NCI-H69 (cell line): ENCODE measurements at regions not wholly inside any gene's neighbourhood (a gene's known extent, or its start where the extent isn't known, plus 50 kb on each side); places are given as distances from the start of the nearest gene placed in this dataset.

Experiments
- DNase-seq: peaks from one replicate; lab custom pipeline; 2025; lab: John Stamatoyannopoulos, UW

DNA sequence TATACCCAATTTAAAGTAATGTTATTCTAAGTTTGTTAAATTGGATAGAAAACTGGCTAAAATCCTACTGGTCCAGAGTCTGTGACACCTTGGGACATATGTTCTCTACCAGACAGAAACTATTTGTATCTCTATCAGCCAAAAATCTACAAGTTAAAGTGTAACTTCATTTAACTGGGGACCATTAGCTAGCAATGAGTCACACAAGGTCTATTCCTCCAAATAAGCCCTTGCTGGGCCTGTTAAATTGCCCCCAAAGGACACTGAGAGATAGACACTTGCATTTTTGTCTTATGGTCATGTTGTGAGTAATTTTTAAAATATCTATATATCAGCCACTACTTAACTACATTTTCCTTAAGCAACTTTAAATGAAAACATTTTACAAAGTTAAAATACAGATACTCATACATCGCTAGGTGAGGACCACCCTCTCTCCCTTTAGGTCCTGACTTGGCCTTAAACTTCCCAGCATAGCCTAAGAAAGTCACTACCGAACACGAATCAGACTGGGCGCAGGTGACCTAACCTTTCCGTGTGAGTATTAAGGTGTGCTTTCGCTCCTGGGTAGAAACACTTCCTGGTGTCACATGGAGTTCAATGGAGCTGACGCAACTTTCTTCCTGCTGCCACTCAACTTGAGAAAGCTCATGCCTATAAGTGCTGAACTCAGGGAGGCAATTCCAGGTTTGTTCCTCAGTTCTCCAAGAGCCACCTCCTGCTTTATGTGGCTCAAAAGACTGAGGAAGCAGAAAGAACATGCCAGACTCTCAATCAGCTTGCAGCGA, 249.1 kb downstream of the DIRAS2 start:
- no peak for DNase-seq

DNA sequence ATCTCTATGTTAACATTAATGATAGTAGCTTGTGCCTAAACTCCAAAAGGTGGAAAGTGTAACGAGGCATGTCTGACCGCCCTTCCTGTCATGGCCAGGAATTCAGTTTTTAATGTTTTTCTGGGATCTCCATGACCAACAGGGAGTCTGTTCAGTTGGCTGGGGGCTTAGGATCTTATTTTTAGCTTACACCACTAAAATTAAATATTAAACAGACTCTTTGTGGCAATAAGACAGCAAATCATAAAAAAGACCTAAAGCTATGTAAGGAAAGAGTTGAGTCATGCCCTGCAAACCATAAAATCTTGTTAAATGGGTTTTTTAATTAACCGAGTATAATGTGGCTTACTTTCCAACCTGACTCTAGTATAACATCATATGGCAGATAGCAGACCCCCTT, 247.8 kb downstream of the DIRAS2 start:
- no peak for DNase-seq

DNA sequence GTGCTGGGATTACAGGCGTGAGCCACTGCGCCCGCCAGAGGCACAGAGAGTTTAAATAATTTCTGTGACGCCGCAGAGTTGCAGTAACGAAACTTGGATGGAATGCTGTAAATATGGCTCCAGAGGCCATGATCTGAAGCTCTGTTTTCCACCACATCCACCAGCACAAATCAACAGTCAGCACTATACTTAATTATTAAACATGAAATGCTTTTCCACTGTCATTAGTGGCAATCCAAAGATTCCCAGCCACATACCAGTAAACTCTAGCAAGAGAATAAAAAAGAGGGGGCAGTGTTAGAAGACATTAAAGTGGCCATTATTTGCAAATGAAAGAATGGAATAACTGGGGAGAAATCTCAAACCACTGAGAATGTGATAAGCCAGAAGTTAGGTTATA, 242.5 kb downstream of the DIRAS2 start:
- DNase-seq: no peak

DNA sequence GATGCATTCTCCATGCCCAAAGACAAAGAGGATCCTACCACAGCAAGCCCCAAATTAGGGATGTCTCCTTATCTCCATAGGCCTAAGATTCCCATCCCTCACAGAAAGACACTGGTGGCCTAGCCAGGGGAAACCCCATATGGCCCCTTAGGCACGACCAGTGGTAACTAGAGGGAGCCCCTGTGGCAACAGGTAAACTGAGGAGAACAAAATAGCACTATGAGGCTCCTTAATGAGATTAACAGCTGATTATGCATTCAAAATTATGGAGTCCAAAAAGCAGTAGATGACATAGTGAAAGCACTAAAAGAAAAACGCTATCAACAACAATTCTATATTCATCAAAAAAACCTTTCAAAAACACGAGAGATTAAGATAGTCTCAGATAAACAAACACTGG, 234.0 kb downstream of the DIRAS2 start:
- no peak for DNase-seq

DNA sequence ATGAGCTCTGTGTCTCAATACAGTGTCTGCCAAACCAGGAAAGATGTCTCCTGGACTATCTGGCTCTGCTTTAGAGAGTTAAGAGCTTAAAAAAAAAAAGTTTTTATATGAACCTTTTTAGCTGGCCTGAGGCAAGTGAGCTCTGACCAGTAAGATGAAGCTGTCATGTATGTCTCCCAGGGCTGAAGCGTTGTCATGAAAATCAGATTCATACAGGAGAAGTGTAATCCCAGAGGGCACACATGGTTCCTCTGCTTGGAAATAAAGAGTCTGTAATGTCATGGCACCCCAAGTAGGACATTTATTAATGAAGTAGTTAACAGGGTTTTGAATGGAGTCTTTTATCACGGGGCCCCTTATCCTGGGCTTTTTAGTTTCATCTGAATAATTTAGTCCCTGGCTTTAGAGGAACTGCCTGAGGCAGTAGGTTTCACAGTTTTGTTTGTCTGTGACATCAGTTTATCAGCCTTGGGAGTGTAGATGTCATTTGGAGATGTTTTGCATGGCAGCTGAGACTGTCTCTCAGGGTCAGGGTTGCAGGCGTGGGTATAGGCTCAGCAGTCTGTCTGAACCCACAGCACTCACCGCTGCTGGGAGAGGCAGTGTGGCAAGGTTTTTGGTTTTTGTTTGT, 223.3 kb downstream of the DIRAS2 start:
- no peak for DNase-seq

DNA sequence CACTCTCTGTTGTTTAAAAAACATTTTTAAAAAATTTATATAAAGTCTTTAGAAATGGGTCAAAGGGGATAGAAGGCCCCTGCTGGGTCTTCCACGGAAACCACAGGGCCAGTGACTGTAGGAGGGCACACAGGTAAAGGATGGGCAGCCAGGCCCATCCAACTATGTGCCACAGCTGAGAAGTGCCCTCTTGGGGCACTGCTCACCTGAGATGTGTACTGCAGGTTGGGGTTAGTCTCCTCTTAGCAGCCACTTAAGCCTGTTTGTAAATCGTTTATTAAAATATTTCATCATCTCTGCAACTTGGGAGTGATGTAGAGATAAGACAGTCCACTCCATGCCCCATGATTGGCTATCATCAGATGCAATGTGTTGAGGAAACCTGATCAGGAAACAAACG, 222.4 kb downstream of the DIRAS2 start:
- no peak for DNase-seq

DNA sequence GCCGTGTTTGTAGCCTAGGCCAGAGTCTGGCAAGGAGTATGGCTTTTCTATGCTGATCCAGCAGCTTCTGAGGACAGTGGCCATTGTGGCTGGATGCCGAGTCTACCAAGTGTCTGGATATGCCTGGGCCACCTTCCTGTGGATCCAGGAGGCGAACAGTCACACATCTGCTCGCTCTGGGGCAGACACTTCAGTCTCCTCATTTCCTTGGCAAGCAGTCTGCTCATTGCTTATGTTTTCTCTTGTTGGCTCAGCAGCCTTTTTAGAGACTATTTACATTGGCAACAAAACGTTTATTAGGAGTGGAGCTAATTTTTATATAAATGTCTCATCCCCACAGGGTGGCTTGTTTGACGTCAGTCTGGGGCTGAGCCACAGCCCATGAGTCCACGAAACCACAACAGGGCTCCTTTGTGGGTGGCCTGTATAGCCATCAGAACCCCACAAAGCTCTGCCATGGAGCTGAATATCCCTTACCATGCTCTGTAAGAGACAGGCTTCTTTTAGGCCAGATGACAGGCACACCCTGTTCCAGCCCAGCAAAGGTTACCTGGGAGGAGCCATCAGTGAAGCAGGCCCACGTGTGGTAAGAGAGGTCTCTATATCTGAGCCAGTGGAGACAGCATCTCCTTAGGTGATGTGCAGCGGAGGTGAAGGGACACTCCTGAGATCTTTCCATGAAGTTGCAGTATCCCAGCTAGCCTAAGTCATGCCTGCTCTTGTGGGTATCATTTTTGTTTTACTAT, 221.7 kb downstream of the DIRAS2 start:
- DNase-seq: peak; percentile 87

DNA sequence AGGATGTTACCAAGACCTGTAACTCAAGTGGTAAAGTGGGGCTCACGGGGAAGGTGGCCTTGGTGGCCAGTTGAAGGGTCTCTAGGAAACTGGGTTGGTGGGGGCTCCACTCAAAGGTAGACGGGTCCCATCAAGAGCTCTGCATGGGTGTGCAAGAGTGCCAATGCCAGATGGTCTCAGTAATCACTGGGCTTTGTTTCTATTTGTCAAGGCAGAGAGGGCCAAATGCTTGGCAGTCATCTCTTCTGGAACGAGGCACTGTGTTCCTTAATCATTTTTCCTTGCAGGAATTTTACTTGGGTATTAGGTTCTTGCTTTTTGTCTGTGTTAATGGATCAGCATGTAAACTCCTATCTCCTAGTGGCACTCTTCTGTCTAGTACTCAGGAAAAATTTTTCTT, 220.8 kb downstream of the DIRAS2 start:
- peak; percentile 50 for DNase-seq

DNA sequence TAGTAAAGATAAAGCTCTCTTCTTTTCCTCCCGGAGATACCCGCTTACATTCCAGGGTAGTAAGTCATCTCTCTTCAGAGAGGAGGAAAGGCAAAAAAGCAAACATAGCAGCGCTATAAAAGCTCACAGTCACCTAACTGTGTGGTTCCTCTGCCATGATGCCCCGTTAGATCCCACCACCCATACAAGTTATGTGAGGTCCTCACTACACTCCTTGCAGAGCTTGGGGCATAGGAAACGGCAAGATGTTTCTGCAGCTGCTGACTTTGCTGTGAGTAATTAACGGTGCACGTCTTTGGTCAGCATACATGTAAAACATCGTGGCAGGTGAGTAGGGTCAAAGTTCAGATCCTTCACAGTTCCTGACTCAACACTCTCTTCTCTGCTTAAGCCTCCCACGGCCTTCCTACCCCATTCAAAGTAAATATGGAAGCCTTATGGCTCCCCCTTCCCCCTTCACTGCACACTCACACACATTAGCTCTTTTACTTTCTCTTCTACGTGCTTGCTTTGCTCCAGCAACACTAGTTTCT, 218.9 kb downstream of the DIRAS2 start:
- no peak for DNase-seq

DNA sequence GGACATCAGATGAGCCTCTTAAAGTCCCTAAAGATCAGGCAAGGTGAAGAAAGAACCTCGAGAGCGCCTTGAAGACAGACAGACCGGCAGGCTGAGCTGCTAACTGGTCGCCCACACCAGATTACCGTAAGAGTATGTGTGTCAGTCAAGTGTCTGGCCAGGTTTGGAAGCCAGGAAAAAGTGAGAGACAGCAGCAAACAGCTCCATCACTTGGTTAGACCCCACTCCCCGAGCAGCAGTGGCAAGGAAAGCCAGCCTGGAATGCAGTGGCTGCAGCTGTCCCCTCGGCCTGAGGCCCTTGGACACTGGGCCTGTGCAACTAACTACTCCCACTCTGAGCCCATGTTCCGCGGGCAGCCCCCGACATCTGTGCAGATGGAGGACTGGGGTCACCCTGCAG, 214.1 kb downstream of the DIRAS2 start:
- no peak for DNase-seq

DNA sequence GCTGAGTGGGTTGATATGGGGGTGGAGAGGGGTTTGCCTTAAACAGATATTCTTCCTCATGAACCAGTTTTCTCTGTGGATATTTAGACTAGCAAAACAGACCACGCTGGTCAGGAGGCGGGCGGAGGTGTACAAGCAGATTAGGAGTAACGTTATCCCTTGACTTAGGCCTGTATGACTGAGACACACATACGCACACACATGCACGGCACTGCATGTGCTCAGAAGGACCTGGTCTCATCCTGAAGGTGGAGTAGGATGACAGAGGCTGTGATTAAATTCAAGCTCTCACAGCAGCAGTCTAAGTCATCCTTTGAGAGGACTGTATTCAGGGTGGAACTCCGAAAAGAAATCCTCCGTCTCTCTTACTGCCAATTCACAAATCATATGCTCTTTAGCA, 209.7 kb downstream of the DIRAS2 start:
- DNase-seq: peak; percentile 75

DNA sequence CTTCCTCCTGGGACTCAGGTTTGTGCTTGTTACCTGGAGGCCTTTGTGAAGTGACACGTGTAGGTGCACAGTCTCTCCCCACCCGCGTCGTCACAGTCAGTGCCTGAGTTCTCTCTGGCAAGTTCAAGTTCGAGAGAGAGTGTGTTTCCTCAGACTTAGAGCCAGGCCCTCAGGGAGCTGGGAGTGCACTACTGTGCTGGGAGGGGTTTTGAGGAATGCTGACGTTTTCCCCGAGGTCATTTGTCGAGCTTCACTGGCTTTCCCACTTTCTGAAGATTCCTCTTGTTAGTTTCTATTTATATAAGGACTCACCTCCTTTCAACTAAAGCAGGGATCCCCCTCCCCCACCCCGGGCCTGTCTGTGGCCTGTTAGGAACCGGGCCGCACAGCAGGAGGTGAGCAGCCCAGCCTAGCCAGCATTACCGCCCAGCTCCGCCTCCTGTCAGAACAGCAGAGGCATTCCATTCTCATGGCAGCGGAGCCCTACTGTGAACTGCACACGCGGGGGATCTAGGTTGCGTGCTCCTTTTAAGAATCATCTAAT, 209.2 kb downstream of the DIRAS2 start:
- peak; percentile 93 for DNase-seq

DNA sequence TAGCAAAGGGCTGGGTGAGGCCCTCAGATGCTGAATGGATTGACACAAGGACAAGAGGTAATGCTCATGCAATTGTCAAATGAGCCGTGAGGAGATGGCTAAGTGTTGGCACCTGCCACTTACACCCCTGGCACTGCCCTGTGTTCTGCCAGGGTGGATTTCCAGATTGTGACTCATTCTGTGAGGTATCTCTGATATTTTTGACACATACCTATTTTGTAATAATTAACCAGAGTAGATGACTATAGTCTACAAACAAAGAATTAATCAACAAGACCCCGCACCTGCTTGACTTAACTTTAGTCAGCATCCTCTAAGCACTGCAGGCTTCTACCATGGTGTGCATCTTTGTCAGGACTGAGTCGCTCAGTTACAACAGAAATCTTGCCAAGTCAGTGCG, 200.8 kb downstream of the DIRAS2 start:
- peak; percentile 83 for DNase-seq

DNA sequence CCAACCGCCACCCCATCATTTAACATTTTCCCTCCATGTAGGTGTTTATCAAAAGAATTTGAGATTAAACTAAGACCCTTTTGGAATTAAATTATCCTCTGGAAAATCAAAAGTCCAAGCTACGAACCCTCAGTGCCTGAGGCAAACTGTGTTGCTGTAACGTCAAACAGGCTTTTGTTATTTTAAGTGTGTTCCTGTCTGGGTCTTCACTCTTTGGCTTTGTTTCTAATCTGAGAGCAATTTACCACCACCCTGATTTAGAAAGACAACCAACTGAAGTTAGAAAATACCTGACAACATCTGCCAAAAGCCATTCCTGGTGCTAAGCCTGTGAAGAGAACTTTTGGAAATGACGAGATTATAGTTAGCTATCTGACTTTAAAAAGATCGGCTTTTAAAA, 199.9 kb downstream of the DIRAS2 start:
- DNase-seq: peak; percentile 80

DNA sequence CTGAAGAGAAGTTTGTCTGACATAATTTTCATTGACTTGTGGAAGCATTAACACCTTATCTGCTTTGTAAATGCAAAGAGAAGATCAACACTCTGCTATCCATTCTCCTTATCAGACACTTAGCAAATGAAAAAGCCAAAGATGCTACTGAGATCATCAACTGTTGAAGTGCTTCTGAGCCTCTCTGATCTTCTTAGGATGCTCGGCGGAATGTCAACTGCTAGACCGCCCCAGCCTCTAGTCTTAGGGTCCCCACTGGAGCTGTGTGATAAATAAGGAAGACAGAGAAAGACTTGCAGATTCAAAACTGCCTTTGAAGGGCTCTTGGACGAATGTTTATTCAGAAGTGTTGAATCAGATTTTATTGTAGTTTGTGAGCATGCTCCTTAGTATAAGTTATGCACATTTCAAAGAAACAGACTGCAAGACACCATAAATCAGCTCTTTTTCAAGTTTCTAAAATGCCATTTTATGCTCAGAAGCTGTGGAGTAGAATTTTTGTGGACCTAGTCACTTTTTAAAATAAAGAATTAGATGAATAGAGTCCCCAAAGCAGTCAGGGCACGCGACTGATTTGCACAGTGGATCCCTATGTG, 197.9 kb downstream of the DIRAS2 start:
- DNase-seq: no peak

DNA sequence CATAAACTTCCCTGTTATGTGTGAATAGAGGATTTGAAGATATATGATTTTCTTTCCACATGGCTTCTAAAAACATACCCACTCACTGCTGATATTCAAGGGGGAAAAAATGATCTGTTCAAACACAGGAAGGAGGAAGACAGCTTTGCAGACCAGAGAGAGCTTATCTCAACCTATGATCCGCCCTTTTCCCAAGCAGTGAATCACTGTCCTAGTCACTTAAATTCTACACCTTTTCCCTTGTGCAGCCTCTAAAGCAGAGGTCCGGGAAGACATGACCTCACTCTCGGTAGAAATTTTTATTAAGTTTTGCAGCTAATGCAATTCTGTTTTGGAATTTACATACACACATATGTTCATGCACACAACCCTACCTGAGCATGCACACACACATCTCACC, 197.2 kb downstream of the DIRAS2 start:
- DNase-seq: no peak

DNA sequence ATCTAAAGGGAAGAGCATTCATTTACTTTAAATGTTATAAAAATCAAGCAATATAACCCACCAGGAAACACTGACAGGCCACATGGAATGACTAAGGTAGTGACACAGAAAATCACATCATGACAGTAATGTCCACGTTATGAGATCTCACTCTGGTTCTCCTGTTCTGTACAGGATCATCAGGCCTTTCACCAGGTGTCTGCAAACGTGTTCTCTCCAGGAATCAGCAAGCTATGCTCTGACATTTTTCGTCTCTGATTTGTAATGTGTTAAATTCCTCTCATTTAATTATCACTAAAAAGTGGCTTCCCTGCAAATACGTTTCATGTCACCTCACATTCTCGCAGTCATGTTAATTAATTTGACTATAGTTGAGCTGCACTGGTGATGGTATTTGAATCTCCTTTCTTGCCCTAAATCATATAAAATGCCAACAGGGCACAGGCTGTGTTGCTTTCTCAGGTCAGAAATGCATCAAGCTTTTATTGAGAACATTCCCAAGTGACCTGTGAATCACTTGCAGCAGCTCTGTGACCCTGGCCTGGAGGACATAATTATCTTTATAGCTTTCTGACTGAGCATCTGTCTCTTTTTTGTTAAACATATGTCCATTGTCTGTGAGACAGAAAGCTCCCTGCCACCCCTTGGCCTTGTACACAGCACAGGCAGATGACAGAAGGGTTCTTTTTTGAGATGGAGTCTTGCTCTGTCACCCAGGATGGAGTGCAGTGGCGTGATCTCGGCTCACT, 196.2 kb downstream of the DIRAS2 start:
- DNase-seq: peak; percentile 96

DNA sequence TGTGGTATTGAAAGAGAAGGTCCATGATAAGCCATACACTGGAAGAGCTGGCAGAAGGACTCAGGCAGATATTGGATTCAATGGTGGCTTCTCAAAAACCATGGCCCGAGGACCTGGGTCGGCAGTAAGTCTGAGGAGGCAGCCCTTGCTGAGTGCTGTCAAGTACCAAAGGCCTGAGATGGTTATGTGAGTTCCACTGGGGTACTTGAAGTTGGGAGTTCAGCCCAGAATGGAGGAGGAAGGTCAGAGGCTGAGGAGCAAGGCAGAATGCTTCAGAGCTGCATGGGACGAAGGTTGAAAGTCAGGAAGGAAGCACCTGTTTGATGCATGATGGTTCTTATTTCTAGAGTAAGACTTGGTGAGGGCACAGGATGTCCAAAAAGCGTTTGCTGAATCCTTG, 194.9 kb downstream of the DIRAS2 start:
- DNase-seq: no peak

DNA sequence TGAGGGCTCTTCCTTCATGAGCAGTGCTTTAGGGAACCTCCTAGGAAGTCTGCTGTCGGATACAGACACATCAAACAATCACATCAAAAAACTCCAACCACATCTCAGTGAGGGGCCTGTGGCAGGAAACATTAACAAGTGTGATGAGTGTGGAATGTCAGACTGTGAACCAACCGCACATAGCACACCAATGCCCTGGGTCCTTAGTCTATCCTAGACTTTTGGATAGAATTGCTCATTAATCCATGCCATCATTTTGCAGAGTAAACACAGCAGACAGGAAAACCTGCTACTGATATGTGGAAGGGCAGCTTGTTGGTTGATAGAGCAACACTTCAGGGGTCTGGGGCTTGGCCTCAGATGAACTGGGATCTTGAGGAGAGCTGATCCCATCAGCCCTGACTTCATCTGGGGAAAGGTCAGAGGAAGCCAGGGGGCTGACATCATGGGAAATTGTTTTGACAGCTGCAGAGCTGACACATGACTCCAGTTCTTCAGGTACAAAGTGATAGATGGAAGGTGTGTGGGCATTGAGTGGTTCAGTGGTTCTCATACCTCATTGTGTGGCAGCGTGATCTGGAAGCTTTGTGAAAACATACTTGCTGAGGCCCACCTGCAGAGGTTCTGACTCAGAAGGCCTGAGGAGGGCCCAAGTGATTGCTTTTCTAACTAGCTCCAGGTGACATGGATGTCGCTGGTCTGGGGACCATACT, 193.3 kb downstream of the DIRAS2 start:
- no peak for DNase-seq

DNA sequence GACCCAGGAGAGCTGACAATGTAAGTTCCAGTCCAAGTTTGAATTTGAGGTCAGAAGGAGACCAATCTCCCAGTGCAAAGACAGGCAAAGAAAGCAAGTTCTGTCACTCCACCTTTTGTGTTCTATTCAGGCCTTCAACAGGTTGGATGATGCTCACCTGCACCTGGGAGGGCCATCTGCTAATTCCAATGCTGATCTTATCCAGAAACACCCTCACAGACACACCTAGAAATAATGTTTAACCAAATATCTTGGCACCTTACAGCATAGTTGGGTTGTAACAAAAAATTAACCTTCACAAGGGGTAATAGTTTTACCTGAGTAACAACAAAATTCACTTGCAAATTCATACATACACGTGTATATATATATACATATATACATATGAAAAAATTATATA, 190.8 kb downstream of the DIRAS2 start:
- DNase-seq: peak; percentile 51

DNA sequence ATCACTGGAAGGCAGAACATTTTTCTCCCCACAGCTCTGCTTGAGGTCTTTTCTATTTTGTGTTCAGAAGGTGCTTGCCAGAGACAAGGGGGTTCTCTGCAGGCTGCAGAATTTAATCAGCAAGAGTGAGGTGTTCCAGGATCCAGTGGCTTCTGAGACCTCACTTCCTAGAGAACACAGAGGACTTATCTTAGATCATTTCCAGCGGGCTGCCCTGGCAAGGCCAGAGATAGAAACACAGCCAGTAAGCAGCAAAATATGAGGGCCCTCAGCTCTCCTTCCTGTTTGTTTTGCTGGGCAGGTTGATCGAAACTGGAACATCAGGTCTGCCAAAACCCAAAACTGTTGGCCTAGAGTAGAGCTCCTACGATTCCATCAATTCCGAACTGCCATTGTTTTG, 187.3 kb downstream of the DIRAS2 start:
- no peak for DNase-seq
